ENCODE measurements at regions not wholly inside any gene's neighbourhood (a gene's known extent, or its start where the extent isn't known, plus 50 kb on each side); places are given as distances from the start of the nearest gene placed in this dataset.

- peaks cover 8% of the 10 kb centered on the region; the same call in 1 of the 2 replicates for H3K9me3 ChIP-seq (ENCODE audit: control insufficient read depth, insufficient read depth, low read length)
- H3K27ac ChIP-seq (ENCODE audit: low read depth, low read length): no peak overlapping the region
- H3K36me3 ChIP-seq (ENCODE audit: control insufficient read depth, insufficient read depth, low read length): no peaks in the 10 kb centered on the region
- H3K9ac ChIP-seq (ENCODE audit: low read depth, low read length): no peak overlapping the region
- H3K4me3 ChIP-seq (ENCODE audit: low read depth, low read length): no peak overlapping the region
- no peaks in the 10 kb centered on the region for H3K27me3 ChIP-seq (ENCODE audit: control insufficient read depth, insufficient read depth, low read length)
- 0 out of 2 replicates have a peak, but pooled peaks cover 4% of the 10 kb centered on the region for H3K4me1 ChIP-seq (ENCODE audit: control insufficient read depth, insufficient read depth, low read length)
Measured at GRCh38 chr1:181153634-181153961, 65.1 kb downstream of the IER5 start.

GRCh38 chr1:181155339-181155738 lies 66.8 kb downstream of the IER5 start:
- no peaks in the 10 kb centered on the region for H3K27me3 ChIP-seq (ENCODE audit: control insufficient read depth, insufficient read depth, low read length)
- H3K4me3 ChIP-seq (ENCODE audit: low read depth, low read length): no peak overlapping the region
- no peak overlapping the region for H3K27ac ChIP-seq (ENCODE audit: low read depth, low read length)
- no peaks in the 10 kb centered on the region for H3K36me3 ChIP-seq (ENCODE audit: control insufficient read depth, insufficient read depth, low read length)
- H3K4me1 ChIP-seq (ENCODE audit: control insufficient read depth, insufficient read depth, low read length): no peaks in the 10 kb centered on the region
- peaks cover 8% of the 10 kb centered on the region; the same call in 1 of the 2 replicates for H3K9me3 ChIP-seq (ENCODE audit: control insufficient read depth, insufficient read depth, low read length)
- no peak overlapping the region for H3K9ac ChIP-seq (ENCODE audit: low read depth, low read length)

GRCh38 chr1:181159451-181160140 lies 71.1 kb downstream of the IER5 start:
- Histone ChIP-seq H3K27ac (ENCODE audit: low read depth, low read length) (no peak overlapping the region), H3K36me3 (ENCODE audit: control insufficient read depth, insufficient read depth, low read length) (no peaks in the 10 kb centered on the region), H3K9ac (ENCODE audit: low read depth, low read length) (no peak overlapping the region), H3K9me3 (ENCODE audit: control insufficient read depth, insufficient read depth, low read length) (peaks cover 14% of the 10 kb centered on the region), H3K4me1 (ENCODE audit: control insufficient read depth, insufficient read depth, low read length) (no peaks in the 10 kb centered on the region), H3K27me3 (ENCODE audit: control insufficient read depth, insufficient read depth, low read length) (no peaks in the 10 kb centered on the region), H3K4me3 (ENCODE audit: low read depth, low read length) (no peak overlapping the region)

- Histone ChIP-seq H3K4me1 (ENCODE audit: control insufficient read depth, insufficient read depth, low read length) (no peaks in the 10 kb centered on the region), H3K9me3 (ENCODE audit: control insufficient read depth, insufficient read depth, low read length) (peaks cover 14% of the 10 kb centered on the region), H3K27ac (ENCODE audit: low read depth, low read length) (no peak overlapping the region), H3K36me3 (ENCODE audit: control insufficient read depth, insufficient read depth, low read length) (no peaks in the 10 kb centered on the region), H3K4me3 (ENCODE audit: low read depth, low read length) (no peak overlapping the region), H3K27me3 (ENCODE audit: control insufficient read depth, insufficient read depth, low read length) (no peaks in the 10 kb centered on the region), H3K9ac (ENCODE audit: low read depth, low read length) (no peak overlapping the region)
Measured at GRCh38 chr1:181160322-181160721, 71.8 kb downstream of the IER5 start.

GRCh38 chr1:181160998-181161870 lies 72.7 kb downstream of the IER5 start:
- no peak overlapping the region for H3K9ac ChIP-seq (ENCODE audit: low read depth, low read length)
- H3K27ac ChIP-seq (ENCODE audit: low read depth, low read length): no peak overlapping the region
- no peaks in the 10 kb centered on the region for H3K4me1 ChIP-seq (ENCODE audit: control insufficient read depth, insufficient read depth, low read length)
- no peaks in the 10 kb centered on the region for H3K27me3 ChIP-seq (ENCODE audit: control insufficient read depth, insufficient read depth, low read length)
- no peak overlapping the region for H3K4me3 ChIP-seq (ENCODE audit: low read depth, low read length)
- H3K9me3 ChIP-seq (ENCODE audit: control insufficient read depth, insufficient read depth, low read length): peaks cover 12% of the 10 kb centered on the region
- H3K36me3 ChIP-seq (ENCODE audit: control insufficient read depth, insufficient read depth, low read length): no peaks in the 10 kb centered on the region

- Histone ChIP-seq H3K36me3 (ENCODE audit: control insufficient read depth, insufficient read depth, low read length) (no peaks in the 10 kb centered on the region), H3K4me3 (ENCODE audit: low read depth, low read length) (no peak overlapping the region), H3K9ac (ENCODE audit: low read depth, low read length) (no peak overlapping the region), H3K27me3 (ENCODE audit: control insufficient read depth, insufficient read depth, low read length) (no peaks in the 10 kb centered on the region), H3K9me3 (ENCODE audit: control insufficient read depth, insufficient read depth, low read length) (peaks cover 6% of the 10 kb centered on the region), H3K27ac (ENCODE audit: low read depth, low read length) (no peak overlapping the region), H3K4me1 (ENCODE audit: control insufficient read depth, insufficient read depth, low read length) (peaks cover 2% of the 10 kb centered on the region; the same call in 1 of the 2 replicates)
Measured at GRCh38 chr1:181163662-181164061, 75.2 kb downstream of the IER5 start.

- Histone ChIP-seq H3K27ac (ENCODE audit: low read depth, low read length) (no peak overlapping the region), H3K9ac (ENCODE audit: low read depth, low read length) (no peak overlapping the region), H3K4me3 (ENCODE audit: low read depth, low read length) (no peak overlapping the region)
Measured at GRCh38 chr1:181166377-181167196, 78.1 kb downstream of the IER5 start.

GRCh38 chr1:181169281-181169865 lies 80.9 kb downstream of the IER5 start:
- Histone ChIP-seq H3K27me3 (ENCODE audit: control insufficient read depth, insufficient read depth, low read length) (no peaks in the 10 kb centered on the region), H3K4me1 (ENCODE audit: control insufficient read depth, insufficient read depth, low read length) (peaks cover 2% of the 10 kb centered on the region; the same call in 1 of the 2 replicates), H3K27ac (ENCODE audit: low read depth, low read length) (no peak overlapping the region), H3K9me3 (ENCODE audit: control insufficient read depth, insufficient read depth, low read length) (no peaks in the 10 kb centered on the region), H3K36me3 (ENCODE audit: control insufficient read depth, insufficient read depth, low read length) (no peaks in the 10 kb centered on the region), H3K9ac (ENCODE audit: low read depth, low read length) (no peak overlapping the region), H3K4me3 (ENCODE audit: low read depth, low read length) (no peak overlapping the region)

More at GRCh38 chr1:181166377-181167196, 78.1 kb downstream of the IER5 start:
- Histone ChIP-seq H3K4me1 (ENCODE audit: control insufficient read depth, insufficient read depth, low read length) (peaks cover 2% of the 10 kb centered on the region; the same call in 1 of the 2 replicates), H3K9me3 (ENCODE audit: control insufficient read depth, insufficient read depth, low read length) (peaks cover 6% of the 10 kb centered on the region), H3K27me3 (ENCODE audit: control insufficient read depth, insufficient read depth, low read length) (no peaks in the 10 kb centered on the region), H3K36me3 (ENCODE audit: control insufficient read depth, insufficient read depth, low read length) (no peaks in the 10 kb centered on the region)

- Histone ChIP-seq H3K9me3 (ENCODE audit: control insufficient read depth, insufficient read depth, low read length) (no peaks in the 10 kb centered on the region), H3K36me3 (ENCODE audit: control insufficient read depth, insufficient read depth, low read length) (no peaks in the 10 kb centered on the region), H3K4me3 (ENCODE audit: low read depth, low read length) (no peak overlapping the region), H3K27me3 (ENCODE audit: control insufficient read depth, insufficient read depth, low read length) (no peaks in the 10 kb centered on the region), H3K4me1 (ENCODE audit: control insufficient read depth, insufficient read depth, low read length) (peaks cover 2% of the 10 kb centered on the region; the same call in 1 of the 2 replicates), H3K27ac (ENCODE audit: low read depth, low read length) (no peak overlapping the region), H3K9ac (ENCODE audit: low read depth, low read length) (no peak overlapping the region)
Measured at GRCh38 chr1:181170194-181170593, 81.7 kb downstream of the IER5 start.

GRCh38 chr1:181172082-181172481 lies 83.6 kb downstream of the IER5 start:
- H3K27ac ChIP-seq (ENCODE audit: low read depth, low read length): no peak overlapping the region
- H3K27me3 ChIP-seq (ENCODE audit: control insufficient read depth, insufficient read depth, low read length): no peaks in the 10 kb centered on the region
- H3K9me3 ChIP-seq (ENCODE audit: control insufficient read depth, insufficient read depth, low read length): no peaks in the 10 kb centered on the region
- H3K9ac ChIP-seq (ENCODE audit: low read depth, low read length): no peak overlapping the region
- H3K4me3 ChIP-seq (ENCODE audit: low read depth, low read length): no peak overlapping the region
- H3K4me1 ChIP-seq (ENCODE audit: control insufficient read depth, insufficient read depth, low read length): no peaks in the 10 kb centered on the region
- no peaks in the 10 kb centered on the region for H3K36me3 ChIP-seq (ENCODE audit: control insufficient read depth, insufficient read depth, low read length)

Data from HUES48 (cell line).